ENCODE measurements at regions not wholly inside any gene's neighbourhood (a gene's known extent, or its start where the extent isn't known, plus 50 kb on each side); places are given as distances from the start of the nearest gene placed in this dataset.

DNA sequence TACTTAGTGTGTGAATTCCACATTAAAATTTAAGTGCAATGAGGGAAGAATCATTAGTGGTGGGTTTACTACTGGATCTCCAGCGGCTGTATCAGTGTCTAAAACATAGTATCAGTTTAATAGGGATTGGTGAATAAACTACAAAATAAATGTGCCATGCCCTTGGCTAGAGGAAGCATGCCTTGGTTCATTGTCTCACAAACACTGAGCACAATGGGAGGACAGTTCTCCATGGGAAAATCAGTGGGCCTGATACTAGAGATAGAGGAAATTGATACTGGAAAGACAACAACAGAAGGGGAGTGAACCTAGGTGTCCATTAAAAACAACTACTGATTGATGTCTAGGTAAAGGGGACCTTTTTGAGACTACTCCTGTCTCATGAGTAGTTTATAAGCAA is 971.6 kb downstream of the SUCLG1 start:
- Histone ChIP-seq H3K4me1 (ENCODE audit: insufficient read depth, low read length) (no peaks in the 10 kb centered on the region), H3K36me3 (ENCODE audit: insufficient read depth, low read length) (no peaks in the 10 kb centered on the region), H3K9me3 (ENCODE audit: control insufficient read depth in 1 of 2, insufficient read depth in 1 of 2, low read length in 2 of 2) (no peaks in the 10 kb centered on the region), H3K27me3 (ENCODE audit: control insufficient read depth in 1 of 2, insufficient read depth in 2 of 2, low read length in 2 of 2) (no peaks in the 10 kb centered on the region), H3K4me3 (ENCODE audit: low read length) (no peak overlapping the region), H3K27ac (ENCODE audit: low read depth in 1 of 2, low read length in 2 of 2) (no peak overlapping the region)
- ATAC-seq (ENCODE audit: poor library complexity) = no peak
- DNase-seq = no peak
- H3K27ac Mint-ChIP-seq = no peak overlapping the region
- intact Hi-C loops (cut with DNase I, micrococcal nuclease) = no loop called here
- ChIA-PET CTCF (no interaction called here), POLR2A (no interaction called here)
- no peak for TF ChIP-seq CTCF (IDR thresholded peaks at IDR 0.05)
- no peak overlapping the region for H3K4me3 Mint-ChIP-seq
- peaks cover 2% of the 10 kb centered on the region for H3K9me3 Mint-ChIP-seq
- no peaks in the 10 kb centered on the region for H3K27me3 Mint-ChIP-seq
- H3K36me3 Mint-ChIP-seq (ENCODE audit: low read depth) = no peaks in the 10 kb centered on the region
- no peaks in the 10 kb centered on the region for H3K4me1 Mint-ChIP-seq (ENCODE audit: low read depth)

GRCh38 chr2:83481436-83481835 is 977.6 kb downstream of the SUCLG1 start:
- Histone ChIP-seq H3K36me3 (ENCODE audit: insufficient read depth, low read length) (no peaks in the 10 kb centered on the region), H3K27me3 (ENCODE audit: control insufficient read depth in 1 of 2, insufficient read depth in 2 of 2, low read length in 2 of 2) (no peaks in the 10 kb centered on the region), H3K9me3 (ENCODE audit: control insufficient read depth in 1 of 2, insufficient read depth in 1 of 2, low read length in 2 of 2) (no peaks in the 10 kb centered on the region), H3K27ac (ENCODE audit: low read depth in 1 of 2, low read length in 2 of 2) (no peak overlapping the region), H3K4me1 (ENCODE audit: insufficient read depth, low read length) (no peaks in the 10 kb centered on the region), H3K4me3 (ENCODE audit: low read length) (no peak overlapping the region)
- ChIA-PET CTCF (no interaction called here), POLR2A (no interaction called here)
- ATAC-seq (ENCODE audit: poor library complexity) (no peak), DNase-seq (no peak)
- no peaks in the 10 kb centered on the region for H3K9me3 Mint-ChIP-seq
- no peaks in the 10 kb centered on the region for H3K27me3 Mint-ChIP-seq
- no peak overlapping the region for H3K4me3 Mint-ChIP-seq
- no peaks in the 10 kb centered on the region for H3K4me1 Mint-ChIP-seq (ENCODE audit: low read depth)
- H3K36me3 Mint-ChIP-seq (ENCODE audit: low read depth) = no peaks in the 10 kb centered on the region
- H3K27ac Mint-ChIP-seq = no peak overlapping the region
- no peak for TF ChIP-seq CTCF (IDR thresholded peaks at IDR 0.05)
- intact Hi-C loops (cut with DNase I, micrococcal nuclease) = no loop called here

DNA sequence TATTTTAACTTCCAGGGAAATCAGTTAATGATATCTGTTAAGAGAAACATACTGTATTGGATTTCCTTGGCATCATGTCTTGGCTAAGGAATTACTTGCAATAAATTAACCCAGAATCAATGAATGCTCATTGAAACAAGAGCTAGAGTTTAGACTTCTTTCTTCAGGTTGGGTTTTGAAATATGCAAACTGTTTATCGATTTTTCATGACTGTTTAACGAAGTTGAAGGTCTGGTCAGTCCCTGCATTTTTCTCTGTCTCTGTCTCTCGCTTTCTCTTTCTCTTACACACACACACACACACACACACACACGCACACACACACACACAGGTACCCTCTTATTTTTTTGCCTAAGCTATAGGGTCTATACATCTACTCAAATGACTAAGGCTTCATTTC is 981.0 kb downstream of the SUCLG1 start:
- ChIA-PET POLR2A (no interaction called here), CTCF (no interaction called here)
- no peak for TF ChIP-seq CTCF (IDR thresholded peaks at IDR 0.05)
- H3K4me3 Mint-ChIP-seq = no peak overlapping the region
- H3K27ac ChIP-seq (ENCODE audit: low read depth in 1 of 2, low read length in 2 of 2) = no peak overlapping the region
- H3K4me3 ChIP-seq (ENCODE audit: low read length) = no peak overlapping the region
- H3K4me1 ChIP-seq (ENCODE audit: insufficient read depth, low read length) = no peaks in the 10 kb centered on the region
- H3K36me3 Mint-ChIP-seq (ENCODE audit: low read depth) = no peaks in the 10 kb centered on the region
- no peaks in the 10 kb centered on the region for H3K27me3 Mint-ChIP-seq
- no peak for ATAC-seq (ENCODE audit: poor library complexity)
- H3K36me3 ChIP-seq (ENCODE audit: insufficient read depth, low read length) = no peaks in the 10 kb centered on the region
- no peak for DNase-seq
- peaks cover 3% of the 10 kb centered on the region for H3K9me3 Mint-ChIP-seq
- intact Hi-C loops (cut with DNase I, micrococcal nuclease) = no loop called here
- no peaks in the 10 kb centered on the region for H3K4me1 Mint-ChIP-seq (ENCODE audit: low read depth)
- no peaks in the 10 kb centered on the region for H3K27me3 ChIP-seq (ENCODE audit: control insufficient read depth in 1 of 2, insufficient read depth in 2 of 2, low read length in 2 of 2)
- H3K27ac Mint-ChIP-seq = no peak overlapping the region
- no peaks in the 10 kb centered on the region for H3K9me3 ChIP-seq (ENCODE audit: control insufficient read depth in 1 of 2, insufficient read depth in 1 of 2, low read length in 2 of 2)
